HS-27A (cell line): ENCODE measurements at regions not wholly inside any gene's neighbourhood (a gene's known extent, or its start where the extent isn't known, plus 50 kb on each side); places are given as distances from the start of the nearest gene placed in this dataset.

Source experiments
- DNase-seq: peaks from one replicate; pipeline ENCODE4 v3.0.0-alpha.2; 2012; ENCODE audit warnings: low read depth, missing footprints

DNA sequence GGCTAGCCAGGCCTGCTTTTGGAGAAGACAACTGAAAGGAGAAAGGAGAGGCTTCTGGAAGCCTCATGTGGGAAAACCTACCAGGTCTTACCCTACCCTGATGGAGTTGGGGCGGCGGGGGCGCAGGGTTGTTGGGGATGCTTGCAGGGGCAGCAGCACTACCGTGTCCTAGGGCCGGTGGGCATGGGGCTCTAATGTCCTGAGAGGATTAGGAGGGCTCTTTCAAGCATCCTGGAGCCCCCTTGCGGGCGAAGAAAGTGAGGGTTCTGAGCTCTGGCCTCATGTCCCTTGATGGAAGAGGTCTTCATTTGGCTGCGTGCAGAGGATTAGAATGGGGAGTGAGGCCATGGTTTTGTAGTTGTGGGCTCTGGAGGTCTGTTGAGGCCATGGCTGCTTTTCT, 86.9 kb upstream of the PITX1 start:
- DNase-seq = no peak

GRCh38 chr5:135119481-135119880, 85.5 kb upstream of the PITX1 start:
- no peak for DNase-seq

GRCh38 chr5:135117590-135117989, 83.6 kb upstream of the PITX1 start:
- no peak for DNase-seq

DNA sequence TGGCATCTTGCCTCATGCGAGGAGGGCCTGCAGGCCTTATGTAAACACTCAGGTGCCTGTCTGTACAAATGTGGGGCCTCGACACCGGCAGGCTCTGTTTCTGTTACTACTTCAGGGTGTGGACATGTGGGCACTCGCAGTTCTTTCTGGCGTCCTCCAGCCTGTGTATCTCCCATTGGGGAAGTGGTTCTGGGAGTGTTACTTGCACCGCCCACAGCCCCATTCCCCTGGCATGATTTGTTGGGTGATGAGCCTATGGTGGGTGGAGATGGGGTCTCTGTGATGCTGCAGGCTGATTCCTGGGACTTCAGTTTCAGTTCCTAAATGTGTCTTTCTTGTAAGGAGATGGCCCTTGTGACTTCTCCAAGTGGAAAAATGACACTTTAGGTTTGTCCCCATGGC, 82.1 kb upstream of the PITX1 start:
- DNase-seq = no peak

GRCh38 chr5:135115591-135115990, 81.6 kb upstream of the PITX1 start:
- DNase-seq = no peak

- DNase-seq = no peak
These were observed 80.7 kb upstream of the PITX1 start for GRCh38 chr5:135114759-135115158.

- no peak for DNase-seq
These were observed 78.1 kb upstream of the PITX1 start for GRCh38 chr5:135112008-135112725.

DNA sequence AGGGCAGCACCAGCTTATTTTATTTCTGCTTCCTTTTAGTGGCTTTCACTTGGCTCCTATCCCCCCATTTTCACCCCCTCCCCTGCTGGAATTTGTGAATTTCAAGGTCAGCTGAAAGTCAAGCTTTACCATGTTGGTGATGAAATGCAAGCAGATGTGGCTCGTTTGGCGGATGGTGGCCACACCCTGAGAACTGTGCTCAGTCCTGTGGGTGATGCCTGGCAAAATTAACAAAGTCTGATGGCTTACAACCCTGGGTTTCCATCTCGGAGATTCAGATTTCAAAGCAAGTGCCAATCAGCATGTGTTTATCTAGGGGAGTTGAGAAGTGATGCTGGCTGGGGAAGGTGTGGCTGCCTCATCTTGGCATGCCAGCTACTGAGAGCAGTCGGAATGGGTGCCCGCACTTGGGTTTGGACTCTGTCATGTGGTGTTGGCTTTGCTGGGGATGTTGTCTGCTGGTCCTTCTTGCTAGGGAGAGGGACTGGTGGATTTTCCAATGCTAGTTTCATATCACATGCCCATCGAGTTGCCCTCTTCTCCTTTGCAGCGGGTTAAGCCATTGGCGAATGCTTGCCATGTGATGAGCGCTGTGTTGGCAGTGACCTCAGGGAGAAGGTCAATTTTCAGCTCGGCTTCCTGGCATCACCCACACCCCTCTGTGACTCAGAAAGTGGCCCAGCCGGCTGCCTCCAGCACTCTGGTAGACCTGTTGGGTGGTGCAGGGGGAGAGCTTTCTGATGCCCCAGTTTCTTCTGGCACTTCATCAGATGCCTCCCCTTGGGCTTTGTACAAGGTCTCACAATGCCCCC, 77.0 kb upstream of the PITX1 start:
- no peak for DNase-seq

DNA sequence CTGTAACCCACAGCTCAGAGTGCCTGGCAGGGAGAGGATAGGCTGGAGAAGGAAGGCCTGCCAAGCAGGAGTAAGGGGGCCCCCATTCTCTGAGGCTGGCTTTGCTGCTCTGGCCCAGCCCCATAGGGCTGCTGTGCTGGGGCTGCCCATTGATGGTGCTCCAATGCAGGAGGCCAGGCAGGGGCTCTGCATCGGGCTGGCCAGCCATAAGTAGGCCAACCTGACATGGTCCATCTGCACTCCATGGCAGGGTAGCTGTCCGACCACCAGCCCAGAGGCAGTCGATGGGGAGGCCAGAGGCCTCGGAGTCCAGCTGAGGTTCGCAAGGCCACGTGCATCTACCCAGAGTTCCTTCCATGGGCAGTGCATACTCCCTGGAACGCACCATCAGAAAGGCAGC, 75.0 kb upstream of the PITX1 start:
- no peak for DNase-seq

DNA sequence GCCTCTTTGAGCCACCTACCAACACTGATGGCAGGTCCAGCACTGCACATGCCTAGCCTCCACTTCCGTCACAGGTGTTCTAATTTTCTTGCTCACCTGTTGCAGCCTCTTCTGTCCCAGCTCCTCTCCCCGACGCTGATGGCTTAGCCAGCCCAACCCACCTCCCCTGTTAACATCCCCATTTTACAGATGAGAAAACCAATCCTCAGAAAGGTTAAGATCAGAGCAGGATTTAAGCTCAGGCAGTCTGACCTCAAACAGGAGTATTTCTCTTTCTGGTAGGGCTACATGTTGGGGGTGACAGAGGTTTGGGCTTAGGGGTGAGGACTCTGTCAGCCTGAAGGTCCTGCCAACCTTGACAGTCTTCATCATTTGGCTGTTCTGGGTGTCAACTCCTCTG, 74.5 kb upstream of the PITX1 start:
- no peak for DNase-seq

- no peak for DNase-seq
These were observed 74.0 kb upstream of the PITX1 start for GRCh38 chr5:135107986-135108385.

DNA sequence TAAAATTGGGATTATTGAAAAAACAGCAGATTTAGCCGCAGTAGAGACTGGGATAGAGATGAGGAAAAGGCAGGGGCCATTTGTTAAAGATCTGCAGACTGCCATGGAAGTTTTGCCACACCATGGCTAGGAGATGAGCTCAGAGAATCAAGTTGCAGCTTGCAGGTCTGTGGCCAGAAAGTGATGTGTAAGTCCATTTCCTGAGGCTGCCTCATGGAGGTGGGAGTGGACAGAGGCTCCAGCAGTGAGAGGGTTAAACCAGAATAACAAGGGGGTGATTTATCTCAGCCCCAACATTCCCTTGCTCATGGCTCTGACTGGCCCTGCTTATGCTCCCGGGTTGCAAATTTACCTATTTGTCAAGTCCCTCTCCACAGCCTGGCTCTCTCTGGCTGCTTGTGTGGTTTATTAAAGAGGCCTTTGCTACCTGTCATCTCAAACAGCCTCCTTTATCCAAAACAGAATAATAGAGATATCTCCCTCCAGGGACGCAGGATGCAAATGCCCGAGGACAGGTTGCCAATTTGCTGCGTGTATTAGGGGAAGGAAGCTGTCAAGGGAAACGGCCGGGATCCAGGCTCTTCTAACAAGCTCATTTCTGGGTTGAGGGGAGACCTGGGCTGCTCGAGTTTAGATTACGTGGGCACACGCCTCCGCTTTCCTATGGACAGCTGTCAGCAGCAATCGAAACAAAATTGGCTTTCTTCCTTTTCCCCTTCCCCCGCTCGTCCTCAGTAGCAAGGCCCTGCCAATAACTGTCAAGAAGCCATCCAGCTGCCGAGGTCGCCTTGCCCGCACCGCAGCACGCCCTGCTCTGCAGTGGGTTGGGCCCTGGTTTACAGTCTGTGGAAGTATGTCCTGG, 72.8 kb upstream of the PITX1 start:
- DNase-seq = no peak

GRCh38 chr5:135106136-135106535, 72.1 kb upstream of the PITX1 start:
- DNase-seq = no peak

DNA sequence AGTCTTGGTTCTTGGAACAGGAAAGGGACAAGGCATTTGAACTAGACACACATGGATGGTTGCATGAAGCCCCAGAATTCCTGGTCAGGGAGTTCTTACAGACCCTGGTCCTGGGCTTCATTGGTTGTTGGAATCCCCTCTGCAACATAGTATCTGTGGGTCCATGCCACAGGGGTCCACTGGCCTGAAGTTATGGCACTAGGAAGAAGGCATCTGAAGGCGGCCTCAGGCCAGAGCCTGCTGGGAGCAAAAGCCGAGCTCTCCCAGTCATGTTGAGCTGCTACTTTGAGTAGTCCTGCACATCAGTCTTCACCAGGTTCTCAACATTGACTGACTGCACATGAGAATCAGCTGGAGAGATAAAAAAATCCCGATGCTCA, 71.1 kb upstream of the PITX1 start:
- no peak for DNase-seq

- DNase-seq = no peak
These were observed 69.5 kb upstream of the PITX1 start for GRCh38 chr5:135103575-135103853.

- DNase-seq = no peak
These were observed 68.9 kb upstream of the PITX1 start for GRCh38 chr5:135102716-135103574.

- no peak for DNase-seq
These were observed 66.4 kb upstream of the PITX1 start for GRCh38 chr5:135100431-135100830.

GRCh38 chr5:135100011-135100410, 66.0 kb upstream of the PITX1 start:
- no peak for DNase-seq

DNA sequence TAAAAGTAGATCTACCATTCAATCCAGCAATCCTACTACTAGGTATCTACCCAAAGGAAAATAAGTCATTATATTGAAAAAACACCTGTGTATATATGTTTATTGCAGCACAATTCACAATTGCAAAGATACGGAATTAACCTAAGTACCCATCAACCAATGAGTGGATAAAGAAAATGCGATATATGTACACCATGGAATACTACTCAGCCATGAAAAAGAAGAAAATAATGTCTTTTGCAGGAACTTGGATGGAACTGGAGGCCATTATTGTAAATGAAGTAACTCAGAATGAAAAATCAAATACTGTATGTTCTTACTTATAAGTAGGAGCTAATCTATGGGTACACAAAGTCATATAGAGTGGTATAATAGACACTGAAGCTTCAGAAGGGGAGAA, 63.4 kb upstream of the PITX1 start:
- no peak for DNase-seq

- no peak for DNase-seq
These were observed 61.8 kb upstream of the PITX1 start for GRCh38 chr5:135095871-135096270.

- no peak for DNase-seq
These were observed 61.2 kb upstream of the PITX1 start for GRCh38 chr5:135095052-135095715.
